ENCODE measurements at regions not wholly inside any gene's neighbourhood (a gene's known extent, or its start where the extent isn't known, plus 50 kb on each side); places are given as distances from the start of the nearest gene placed in this dataset.

DNA sequence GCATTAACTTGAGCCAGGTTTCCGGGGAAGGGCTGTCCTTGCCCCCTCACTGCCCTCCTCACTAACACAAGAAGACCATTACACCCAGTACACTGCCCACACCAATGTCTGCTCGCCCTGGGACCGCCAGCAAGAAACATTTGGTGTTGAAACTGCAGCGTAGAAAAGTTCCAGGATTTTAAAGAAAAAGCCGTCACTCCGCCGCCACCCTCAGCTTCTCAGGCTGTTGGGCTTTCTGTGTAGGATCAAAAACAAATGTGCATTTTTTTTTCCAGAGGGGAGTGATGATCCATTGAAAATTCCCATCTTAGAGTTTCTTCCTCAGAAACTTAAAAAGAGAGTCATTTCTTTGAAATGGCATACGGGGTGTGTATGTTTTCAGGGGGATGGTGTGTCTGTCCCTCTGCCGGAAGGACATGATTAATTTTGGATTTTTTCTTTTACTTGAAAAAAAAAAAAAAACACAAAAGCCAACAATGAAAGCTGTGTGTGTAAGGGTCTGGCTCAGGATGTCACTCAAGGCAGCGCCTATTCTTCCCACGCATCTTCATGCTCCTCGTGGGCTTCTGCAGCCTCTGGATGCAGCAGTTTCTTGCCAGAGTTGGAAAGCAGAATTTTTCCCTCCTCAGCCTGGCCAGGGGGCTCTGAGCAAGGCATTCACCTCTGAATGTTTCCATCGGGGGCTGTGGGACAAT is 184.9 kb downstream of the GLI2 start:
- Histone ChIP-seq H3K9me3 (ENCODE audit: control insufficient read depth in 2 of 2, insufficient read depth in 1 of 2, low read length in 1 of 2) (no peaks in the 10 kb centered on the region), H3K27me3 (ENCODE audit: control insufficient read depth in 2 of 2, insufficient read depth in 1 of 2, low read length in 1 of 2) (no peaks in the 10 kb centered on the region), H3K27ac (ENCODE audit: low read depth in 1 of 2, low read length in 1 of 2) (no peak overlapping the region), H3K36me3 (ENCODE audit: control insufficient read depth in 2 of 2, insufficient read depth in 2 of 2, low read length in 1 of 2) (no peaks in the 10 kb centered on the region), H3K4me3 (ENCODE audit: low read length in 2 of 2) (no peak overlapping the region), H3K4me1 (ENCODE audit: control insufficient read depth in 2 of 2, insufficient read depth in 2 of 2, low read length in 2 of 2) (peaks cover 0 to under 1% of the 10 kb centered on the region in 2 donors)
- no peak for DNase-seq (ENCODE audit: low read depth in 6 of 9, low spot score in 9 of 9)
- 96% methylated on average over 13 of the region's 13 CpGs for WGBS

DNA sequence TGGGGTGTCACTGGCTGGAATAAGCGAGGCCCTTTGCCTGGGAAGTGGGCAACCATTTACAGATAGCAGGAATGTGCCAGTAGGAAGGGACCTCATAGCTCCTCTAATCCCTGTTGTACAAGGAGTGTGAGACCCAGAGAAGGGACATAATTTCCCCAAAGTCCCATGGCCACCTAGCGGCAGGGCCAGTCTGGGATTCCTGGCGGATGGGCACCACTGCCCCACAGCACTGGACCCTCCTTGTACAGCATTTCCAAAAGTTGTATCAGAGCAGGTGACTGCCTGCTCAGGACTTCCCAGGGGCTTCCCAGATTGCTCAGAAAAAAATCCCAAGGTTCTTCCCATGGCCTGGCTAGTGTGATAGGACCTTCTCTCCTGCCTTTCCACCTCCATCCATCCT is 185.8 kb downstream of the GLI2 start:
- 95% methylated on average over 3 of the region's 3 CpGs for WGBS
- Histone ChIP-seq H3K9me3 (ENCODE audit: control insufficient read depth in 2 of 2, insufficient read depth in 1 of 2, low read length in 1 of 2) (no peaks in the 10 kb centered on the region), H3K4me3 (ENCODE audit: low read length in 2 of 2) (no peak overlapping the region), H3K27ac (ENCODE audit: low read depth in 1 of 2, low read length in 1 of 2) (no peak overlapping the region), H3K27me3 (ENCODE audit: control insufficient read depth in 2 of 2, insufficient read depth in 1 of 2, low read length in 1 of 2) (no peaks in the 10 kb centered on the region), H3K4me1 (ENCODE audit: control insufficient read depth in 2 of 2, insufficient read depth in 2 of 2, low read length in 2 of 2) (no peaks in the 10 kb centered on the region), H3K36me3 (ENCODE audit: control insufficient read depth in 2 of 2, insufficient read depth in 2 of 2, low read length in 1 of 2) (no peaks in the 10 kb centered on the region)
- no peak for DNase-seq (ENCODE audit: low read depth in 6 of 9, low spot score in 9 of 9)

DNA sequence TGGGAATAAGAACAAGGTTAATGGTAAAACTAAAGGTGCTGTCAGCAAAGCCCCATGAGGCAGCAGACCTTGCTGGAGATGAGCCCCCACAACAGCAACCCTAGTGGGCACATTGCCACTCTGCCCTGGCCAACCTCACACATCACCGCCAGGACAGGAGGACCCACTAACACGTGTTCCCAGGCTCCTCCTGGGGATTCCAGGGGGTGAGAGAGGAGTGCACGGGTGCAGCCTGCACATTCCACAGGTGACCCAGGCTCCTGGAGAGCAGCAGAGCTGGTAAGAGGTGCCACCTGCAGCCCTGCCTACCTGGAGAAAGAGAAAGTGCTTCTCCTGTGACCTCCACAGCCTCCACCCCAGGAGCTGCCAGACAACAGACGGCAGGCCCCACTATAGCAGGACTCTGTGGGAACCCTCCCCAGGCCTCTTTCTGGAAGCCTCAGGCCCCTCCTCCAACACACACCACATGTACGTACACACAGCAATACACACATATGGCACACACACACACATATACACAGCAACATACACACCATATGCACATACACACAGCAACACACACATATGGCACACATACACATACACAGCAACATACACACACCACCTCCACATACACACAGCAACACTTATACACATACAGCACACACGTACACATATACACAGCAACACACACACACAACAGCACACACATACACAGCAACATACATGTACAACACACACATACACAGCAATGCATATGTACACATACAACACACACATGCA is 187.1 kb downstream of the GLI2 start:
- H3K27ac ChIP-seq (ENCODE audit: low read depth in 1 of 2, low read length in 1 of 2) = no peak overlapping the region
- WGBS = 97% methylated on average over 6 of the region's 6 CpGs
- no peaks in the 10 kb centered on the region for H3K4me1 ChIP-seq (ENCODE audit: control insufficient read depth in 2 of 2, insufficient read depth in 2 of 2, low read length in 2 of 2)
- no peaks in the 10 kb centered on the region for H3K36me3 ChIP-seq (ENCODE audit: control insufficient read depth in 2 of 2, insufficient read depth in 2 of 2, low read length in 1 of 2)
- no peak overlapping the region for H3K4me3 ChIP-seq (ENCODE audit: low read length in 2 of 2)
- no peak for DNase-seq (ENCODE audit: low read depth in 6 of 9, low spot score in 9 of 9)
- H3K9me3 ChIP-seq (ENCODE audit: control insufficient read depth in 2 of 2, insufficient read depth in 1 of 2, low read length in 1 of 2) = no peaks in the 10 kb centered on the region
- no peaks in the 10 kb centered on the region for H3K27me3 ChIP-seq (ENCODE audit: control insufficient read depth in 2 of 2, insufficient read depth in 1 of 2, low read length in 1 of 2)

DNA sequence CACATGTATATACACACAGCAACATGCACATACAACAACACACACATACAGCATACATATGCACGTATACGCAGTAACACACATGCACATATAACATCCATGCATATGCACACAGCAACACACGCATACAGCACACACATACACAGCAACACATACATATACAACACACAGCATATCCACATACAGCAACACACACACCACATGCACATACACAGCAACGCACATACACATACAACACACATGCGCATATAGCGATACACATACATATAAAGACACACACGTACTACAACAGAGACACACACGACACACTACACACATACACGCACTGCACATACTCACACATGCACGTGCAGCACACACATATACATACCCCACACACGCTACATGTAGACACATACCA is 187.8 kb downstream of the GLI2 start:
- H3K4me3 ChIP-seq (ENCODE audit: low read length in 2 of 2) = no peak overlapping the region
- WGBS = over 99% methylated on average over 11 of the region's 11 CpGs
- DNase-seq (ENCODE audit: low read depth in 6 of 9, low spot score in 9 of 9) = no peak
- H3K4me1 ChIP-seq (ENCODE audit: control insufficient read depth in 2 of 2, insufficient read depth in 2 of 2, low read length in 2 of 2) = no peaks in the 10 kb centered on the region
- no peaks in the 10 kb centered on the region for H3K27me3 ChIP-seq (ENCODE audit: control insufficient read depth in 2 of 2, insufficient read depth in 1 of 2, low read length in 1 of 2)
- no peak overlapping the region for H3K27ac ChIP-seq (ENCODE audit: low read depth in 1 of 2, low read length in 1 of 2)
- H3K9me3 ChIP-seq (ENCODE audit: control insufficient read depth in 2 of 2, insufficient read depth in 1 of 2, low read length in 1 of 2) = no peaks in the 10 kb centered on the region
- no peaks in the 10 kb centered on the region for H3K36me3 ChIP-seq (ENCODE audit: control insufficient read depth in 2 of 2, insufficient read depth in 2 of 2, low read length in 1 of 2)

DNA sequence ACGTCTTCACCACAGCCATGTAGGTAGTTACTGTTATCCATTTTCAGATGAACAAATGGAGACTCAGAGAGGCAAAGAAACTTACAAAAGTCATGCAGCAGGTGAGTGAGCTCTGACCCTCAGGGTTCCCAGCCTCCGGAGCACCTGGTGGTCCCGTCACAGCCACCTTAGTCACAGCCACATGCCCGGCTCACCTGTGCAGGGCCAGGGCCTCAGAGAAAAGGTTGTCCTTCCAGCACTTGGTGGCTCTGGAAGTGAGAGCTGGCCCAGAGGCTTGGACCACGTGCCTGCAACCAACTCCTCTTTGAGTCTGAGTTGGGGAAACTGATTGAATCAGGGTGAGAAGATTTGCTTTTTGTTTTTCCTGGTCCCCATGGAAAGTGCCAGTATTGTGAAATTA is 189.3 kb downstream of the GLI2 start:
- DNase-seq (ENCODE audit: low read depth in 6 of 9, low spot score in 9 of 9) = no peak
- WGBS = 97% methylated on average over 5 of the region's 5 CpGs
- no peaks in the 10 kb centered on the region for H3K36me3 ChIP-seq (ENCODE audit: control insufficient read depth in 2 of 2, insufficient read depth in 2 of 2, low read length in 1 of 2)
- no peaks in the 10 kb centered on the region for H3K27me3 ChIP-seq (ENCODE audit: control insufficient read depth in 2 of 2, insufficient read depth in 1 of 2, low read length in 1 of 2)
- H3K4me1 ChIP-seq (ENCODE audit: control insufficient read depth in 2 of 2, insufficient read depth in 2 of 2, low read length in 2 of 2) = no peaks in the 10 kb centered on the region
- no peak overlapping the region for H3K4me3 ChIP-seq (ENCODE audit: low read length in 2 of 2)
- H3K9me3 ChIP-seq (ENCODE audit: control insufficient read depth in 2 of 2, insufficient read depth in 1 of 2, low read length in 1 of 2) = no peaks in the 10 kb centered on the region
- H3K27ac ChIP-seq (ENCODE audit: low read depth in 1 of 2, low read length in 1 of 2) = no peak overlapping the region

DNA sequence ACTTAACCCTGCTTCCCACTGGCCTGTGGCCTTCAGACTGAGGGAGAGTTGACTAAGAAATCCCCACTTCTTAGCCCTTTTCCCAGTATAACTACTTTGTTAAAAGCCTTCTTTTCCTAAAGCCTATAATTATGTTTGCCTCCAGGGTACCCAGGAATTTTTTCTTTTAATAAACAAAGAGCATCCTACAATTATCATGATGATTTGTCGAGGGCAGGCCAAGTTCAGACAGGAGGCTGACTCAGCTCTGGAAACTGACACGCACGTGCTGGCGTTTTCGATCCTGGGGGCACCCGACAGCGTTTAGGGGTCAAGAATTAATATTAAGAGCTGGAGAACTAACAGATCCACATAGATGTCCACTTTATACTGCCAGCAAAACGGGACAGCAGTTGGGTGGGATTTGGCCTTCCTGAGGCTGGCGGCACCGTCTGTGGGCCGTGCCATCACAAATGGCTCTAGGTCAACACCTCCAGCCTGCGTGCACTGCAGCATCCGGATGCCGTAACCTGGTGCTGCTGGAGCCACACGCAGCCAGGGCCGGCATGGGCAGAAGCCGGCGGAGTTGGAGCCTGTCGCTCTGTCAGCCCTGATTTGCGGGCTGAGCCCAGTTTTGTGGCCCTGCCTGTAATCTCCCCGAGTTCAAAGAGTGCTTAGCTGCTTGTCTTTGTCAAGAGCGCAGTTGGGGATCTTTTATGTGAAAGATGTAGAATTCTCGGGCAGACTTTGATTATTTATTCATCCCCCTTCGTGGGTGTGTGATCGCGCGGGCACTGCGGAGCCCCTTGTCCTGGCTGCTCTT is 191.0 kb downstream of the GLI2 start:
- H3K27ac ChIP-seq (ENCODE audit: low read depth in 1 of 2, low read length in 1 of 2) = no peak overlapping the region
- H3K9me3 ChIP-seq (ENCODE audit: control insufficient read depth in 2 of 2, insufficient read depth in 1 of 2, low read length in 1 of 2) = no peaks in the 10 kb centered on the region
- no peaks in the 10 kb centered on the region for H3K27me3 ChIP-seq (ENCODE audit: control insufficient read depth in 2 of 2, insufficient read depth in 1 of 2, low read length in 1 of 2)
- WGBS = 95% methylated on average over 28 of the region's 28 CpGs
- DNase-seq (ENCODE audit: low read depth in 6 of 9, low spot score in 9 of 9) = no peak
- H3K4me1 ChIP-seq (ENCODE audit: control insufficient read depth in 2 of 2, insufficient read depth in 2 of 2, low read length in 2 of 2) = no peaks in the 10 kb centered on the region
- H3K4me3 ChIP-seq (ENCODE audit: low read length in 2 of 2) = no peak overlapping the region
- H3K36me3 ChIP-seq (ENCODE audit: control insufficient read depth in 2 of 2, insufficient read depth in 2 of 2, low read length in 1 of 2) = no peaks in the 10 kb centered on the region

DNA sequence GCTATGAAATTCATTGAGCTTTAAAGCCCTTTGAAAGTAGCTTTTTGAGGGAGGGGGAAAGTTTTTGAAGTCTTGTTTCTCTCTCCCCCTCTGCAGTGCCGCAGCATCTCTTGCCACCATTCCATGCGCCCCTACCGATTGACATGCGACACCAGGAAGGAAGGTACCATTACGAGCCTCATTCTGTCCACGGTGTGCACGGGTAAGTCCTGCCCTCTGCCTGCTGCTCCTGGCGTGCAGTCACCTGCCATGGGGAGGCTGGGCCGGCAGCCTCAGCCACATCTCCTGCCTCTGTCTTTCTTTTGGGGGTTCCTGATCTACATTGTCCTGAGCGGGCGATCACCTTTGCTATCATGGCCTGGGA is 191.6 kb downstream of the GLI2 start:
- Histone ChIP-seq H3K27ac (ENCODE audit: low read depth in 1 of 2, low read length in 1 of 2) (no peak overlapping the region), H3K36me3 (ENCODE audit: control insufficient read depth in 2 of 2, insufficient read depth in 2 of 2, low read length in 1 of 2) (no peaks in the 10 kb centered on the region), H3K27me3 (ENCODE audit: control insufficient read depth in 2 of 2, insufficient read depth in 1 of 2, low read length in 1 of 2) (no peaks in the 10 kb centered on the region), H3K4me1 (ENCODE audit: control insufficient read depth in 2 of 2, insufficient read depth in 2 of 2, low read length in 2 of 2) (no peaks in the 10 kb centered on the region), H3K4me3 (ENCODE audit: low read length in 2 of 2) (no peak overlapping the region), H3K9me3 (ENCODE audit: control insufficient read depth in 2 of 2, insufficient read depth in 1 of 2, low read length in 1 of 2) (no peaks in the 10 kb centered on the region)
- no peak for DNase-seq (ENCODE audit: low read depth in 6 of 9, low spot score in 9 of 9)
- 95% methylated on average over 11 of the region's 11 CpGs for WGBS

DNA sequence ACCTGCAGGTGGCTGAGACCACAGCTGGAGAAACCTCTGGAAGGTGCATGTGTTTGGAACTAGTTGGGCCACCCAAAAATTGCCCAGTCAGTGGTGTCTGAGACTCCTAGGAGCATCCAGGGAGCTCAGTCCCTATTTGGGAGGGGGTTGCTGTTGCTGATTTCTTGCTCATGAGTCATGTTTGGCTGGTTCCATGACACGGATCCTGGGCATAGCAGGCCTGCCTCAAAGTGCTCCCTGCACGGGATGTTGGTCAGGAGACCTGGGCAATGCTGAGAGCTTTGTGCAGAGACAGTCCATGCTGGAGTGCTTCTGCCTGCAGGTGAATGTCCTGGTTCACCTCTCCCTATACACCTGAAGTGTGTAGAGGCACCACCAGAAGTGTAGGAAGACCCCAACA is 194.2 kb downstream of the GLI2 start:
- 97% methylated on average over 2 of the region's 2 CpGs for WGBS
- Histone ChIP-seq H3K27me3 (ENCODE audit: control insufficient read depth in 2 of 2, insufficient read depth in 1 of 2, low read length in 1 of 2) (no peaks in the 10 kb centered on the region), H3K9me3 (ENCODE audit: control insufficient read depth in 2 of 2, insufficient read depth in 1 of 2, low read length in 1 of 2) (no peaks in the 10 kb centered on the region), H3K36me3 (ENCODE audit: control insufficient read depth in 2 of 2, insufficient read depth in 2 of 2, low read length in 1 of 2) (no peaks in the 10 kb centered on the region), H3K27ac (ENCODE audit: low read depth in 1 of 2, low read length in 1 of 2) (no peak overlapping the region), H3K4me3 (ENCODE audit: low read length in 2 of 2) (no peak overlapping the region), H3K4me1 (ENCODE audit: control insufficient read depth in 2 of 2, insufficient read depth in 2 of 2, low read length in 2 of 2) (no peaks in the 10 kb centered on the region)
- no peak for DNase-seq (ENCODE audit: low read depth in 6 of 9, low spot score in 9 of 9)

DNA sequence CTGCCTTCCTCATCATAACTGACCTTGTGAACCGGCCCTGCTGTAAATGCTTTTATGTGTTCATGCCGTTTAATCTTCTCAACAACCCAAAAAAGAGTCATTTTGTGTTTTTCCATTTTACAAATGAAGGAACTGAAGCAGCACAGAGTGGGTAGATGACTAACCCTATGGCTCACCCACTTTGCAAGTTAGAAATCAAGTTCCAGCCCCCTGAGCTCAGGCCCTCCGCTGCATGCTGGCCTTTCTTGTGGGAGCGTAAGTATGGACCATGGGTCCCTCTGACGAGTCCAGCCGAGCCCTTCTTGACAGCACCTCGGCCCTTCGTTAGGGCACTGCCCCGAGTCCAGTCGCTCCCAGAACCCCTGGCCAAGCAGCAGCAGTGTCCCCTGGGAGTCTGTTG is 194.6 kb downstream of the GLI2 start:
- Histone ChIP-seq H3K27me3 (ENCODE audit: control insufficient read depth in 2 of 2, insufficient read depth in 1 of 2, low read length in 1 of 2) (no peaks in the 10 kb centered on the region), H3K4me3 (ENCODE audit: low read length in 2 of 2) (no peak overlapping the region), H3K4me1 (ENCODE audit: control insufficient read depth in 2 of 2, insufficient read depth in 2 of 2, low read length in 2 of 2) (peaks cover 0 to 2% of the 10 kb centered on the region in 2 donors), H3K36me3 (ENCODE audit: control insufficient read depth in 2 of 2, insufficient read depth in 2 of 2, low read length in 1 of 2) (no peaks in the 10 kb centered on the region), H3K9me3 (ENCODE audit: control insufficient read depth in 2 of 2, insufficient read depth in 1 of 2, low read length in 1 of 2) (no peaks in the 10 kb centered on the region), H3K27ac (ENCODE audit: low read depth in 1 of 2, low read length in 1 of 2) (no peak overlapping the region)
- DNase-seq (ENCODE audit: low read depth in 6 of 9, low spot score in 9 of 9) = no peak
- WGBS = 97% methylated on average over 10 of the region's 10 CpGs

Data from thymus (tissue), 11 donors.